ENCODE measurements at regions not wholly inside any gene's neighbourhood (a gene's known extent, or its start where the extent isn't known, plus 50 kb on each side); places are given as distances from the start of the nearest gene placed in this dataset.
"Not testable (repeated sequence)": the region's sequence is repeated elsewhere in the genome, so short reads cannot be mapped to it uniquely, and the experiment has no call there.

- H3K27ac ChIP-seq (ENCODE audit: low read depth in 2 of 2, low read length in 2 of 2) = no peak overlapping the region
- no peaks in the 10 kb centered on the region for H3K36me3 ChIP-seq (ENCODE audit: control insufficient read depth in 2 of 3, insufficient read depth in 3 of 3, low read length in 3 of 3)
- no peak overlapping the region for H3K9ac ChIP-seq (ENCODE audit: low read length in 3 of 3)
- DNase-seq (no peak), FAIRE-seq (no peak)
- no peaks in the 10 kb centered on the region for H3K4me1 ChIP-seq (ENCODE audit: control insufficient read depth in 2 of 3, insufficient read depth in 2 of 3, low read depth in 1 of 3, low read length in 3 of 3)
- TF ChIP-seq CTCF (IDR thresholded peaks at IDR 0.05; ENCODE audit: borderline replicate concordance, extremely low read depth, insufficient read depth) = no peak
- H3K9me3 ChIP-seq (ENCODE audit: control insufficient read depth in 2 of 3, insufficient read depth in 1 of 3, low read length in 3 of 3) = peaks cover 0 to 4% (median 0%) of the 10 kb centered on the region in 3 donors
- H3K4me3 ChIP-seq (ENCODE audit: low read length in 3 of 3) = no peak overlapping the region
- no peaks in the 10 kb centered on the region for H3K27me3 ChIP-seq (ENCODE audit: control insufficient read depth, insufficient read depth, low read length)
- intact Hi-C loops (cut with DNase I) = no loop called here
Measured at GRCh38 chr6:122268394-122268793, 131.1 kb upstream of the HSF2 start.

- no peaks in the 10 kb centered on the region for H3K27me3 ChIP-seq (ENCODE audit: control insufficient read depth, insufficient read depth, low read length)
- no peaks in the 10 kb centered on the region for H3K9me3 ChIP-seq (ENCODE audit: control insufficient read depth in 2 of 3, insufficient read depth in 1 of 3, low read length in 3 of 3)
- H3K36me3 ChIP-seq (ENCODE audit: control insufficient read depth in 2 of 3, insufficient read depth in 3 of 3, low read length in 3 of 3) = no peaks in the 10 kb centered on the region
- no peak for FAIRE-seq
- no peak overlapping the region for H3K27ac ChIP-seq (ENCODE audit: low read depth in 2 of 2, low read length in 2 of 2)
- no peak for DNase-seq
- intact Hi-C loops (cut with DNase I) = no loop called here
- H3K9ac ChIP-seq (ENCODE audit: low read length in 3 of 3) = no peak overlapping the region
- no peaks in the 10 kb centered on the region for H3K4me1 ChIP-seq (ENCODE audit: control insufficient read depth in 2 of 3, insufficient read depth in 2 of 3, low read depth in 1 of 3, low read length in 3 of 3)
- no peak for TF ChIP-seq CTCF (IDR thresholded peaks at IDR 0.05; ENCODE audit: borderline replicate concordance, extremely low read depth, insufficient read depth)
- H3K4me3 ChIP-seq (ENCODE audit: low read length in 3 of 3) = no peak overlapping the region
Measured at GRCh38 chr6:122276637-122277036, 122.8 kb upstream of the HSF2 start.

GRCh38 chr6:122280105-122281021, 119.1 kb upstream of the HSF2 start:
- FAIRE-seq; H3K27ac ChIP-seq (ENCODE audit: low read depth in 2 of 2, low read length in 2 of 2); H3K4me1 ChIP-seq (ENCODE audit: control insufficient read depth in 2 of 3, insufficient read depth in 2 of 3, low read depth in 1 of 3, low read length in 3 of 3); H3K9me3 ChIP-seq (ENCODE audit: control insufficient read depth in 2 of 3, insufficient read depth in 1 of 3, low read length in 3 of 3); H3K27me3 ChIP-seq (ENCODE audit: control insufficient read depth, insufficient read depth, low read length); H3K36me3 ChIP-seq (ENCODE audit: control insufficient read depth in 2 of 3, insufficient read depth in 3 of 3, low read length in 3 of 3); H3K4me3 ChIP-seq (ENCODE audit: low read length in 3 of 3); H3K9ac ChIP-seq (ENCODE audit: low read length in 3 of 3); intact Hi-C loops (cut with DNase I): not testable (repeated sequence)
- peak in 1 of 5 donors; percentile 61 for DNase-seq

- intact Hi-C loops (cut with DNase I) = no loop called here
- DNase-seq (no peak), FAIRE-seq (no peak)
- Histone ChIP-seq H3K36me3 (ENCODE audit: control insufficient read depth in 2 of 3, insufficient read depth in 3 of 3, low read length in 3 of 3) (no peaks in the 10 kb centered on the region), H3K9ac (ENCODE audit: low read length in 3 of 3) (no peak overlapping the region), H3K4me3 (ENCODE audit: low read length in 3 of 3) (no peak overlapping the region), H3K4me1 (ENCODE audit: control insufficient read depth in 2 of 3, insufficient read depth in 2 of 3, low read depth in 1 of 3, low read length in 3 of 3) (no peaks in the 10 kb centered on the region), H3K27ac (ENCODE audit: low read depth in 2 of 2, low read length in 2 of 2) (no peak overlapping the region), H3K27me3 (ENCODE audit: control insufficient read depth, insufficient read depth, low read length) (no peaks in the 10 kb centered on the region), H3K9me3 (ENCODE audit: control insufficient read depth in 2 of 3, insufficient read depth in 1 of 3, low read length in 3 of 3) (no peaks in the 10 kb centered on the region)
- no peak for TF ChIP-seq CTCF (IDR thresholded peaks at IDR 0.05; ENCODE audit: borderline replicate concordance, extremely low read depth, insufficient read depth)
Measured at GRCh38 chr6:122283884-122284283, 115.6 kb upstream of the HSF2 start.
